HG03196 (cell line): ENCODE measurements at regions not wholly inside any gene's neighbourhood (a gene's known extent, or its start where the extent isn't known, plus 50 kb on each side); places are given as distances from the start of the nearest gene placed in this dataset.

Experiments
- ATAC-seq: cut with Tn5 transposase; IDR thresholded peaks from one replicate; pipeline ENCODE4 v1.9.1; 2021; ENCODE audit not compliant: unreplicated experiment

DNA sequence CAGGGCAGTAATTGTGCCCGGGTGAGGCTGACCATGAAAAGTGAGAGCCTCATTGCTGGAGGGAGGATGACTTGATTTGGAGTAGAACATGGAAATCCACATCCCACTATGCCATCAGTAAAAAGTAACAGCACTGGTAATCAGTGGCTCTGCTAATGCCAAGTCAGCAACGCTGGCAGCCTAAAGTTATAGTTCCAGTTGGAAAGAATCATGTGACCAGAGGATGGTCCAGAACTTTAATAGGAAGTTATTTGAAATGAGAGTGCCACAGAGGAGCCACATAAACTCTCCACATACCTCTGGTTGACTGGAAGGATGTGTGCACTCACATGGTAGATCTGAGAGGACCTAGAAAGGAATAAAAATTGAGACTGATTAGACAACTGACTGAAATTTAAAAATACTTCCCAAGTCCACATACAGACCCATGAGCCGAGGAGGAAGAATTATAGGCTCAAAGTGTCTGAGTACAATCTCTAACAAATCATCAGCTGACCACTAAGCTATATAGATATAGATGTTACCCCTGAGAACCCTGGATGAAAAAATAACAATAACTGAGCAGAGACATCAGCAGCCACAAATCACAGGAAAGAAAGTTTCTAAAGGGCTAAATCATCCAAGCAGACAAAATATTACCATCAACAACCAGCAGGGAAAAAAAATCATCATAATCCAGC, 346.8 kb downstream of the STK39 start:
- no peak for ATAC-seq

- no peak for ATAC-seq
Observed at GRCh38 chr2:167898340-167898739, 349.1 kb downstream of the STK39 start.

DNA sequence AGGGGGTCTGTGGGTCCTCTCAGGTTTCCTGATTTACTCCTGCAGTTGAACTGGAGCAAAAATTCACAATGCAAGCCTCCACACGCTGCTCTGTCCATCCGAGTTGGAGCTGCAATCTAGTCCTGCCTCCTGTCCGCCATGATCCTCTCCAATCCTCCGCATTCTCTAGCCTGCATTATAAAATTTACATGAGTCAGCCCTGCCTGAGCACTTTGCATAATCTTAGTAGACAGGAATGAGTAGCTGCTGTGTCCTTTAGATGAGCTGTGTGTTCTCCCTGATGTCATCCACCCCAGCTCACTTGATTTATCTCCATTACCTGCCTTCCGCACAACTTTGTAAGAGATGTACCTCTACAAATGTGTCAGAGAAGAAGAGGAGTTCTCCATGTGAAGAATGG, 355.6 kb downstream of the STK39 start:
- no peak for ATAC-seq

GRCh38 chr2:167890739-167891138, 356.7 kb downstream of the STK39 start:
- no peak for ATAC-seq

GRCh38 chr2:167880415-167880814, 367.0 kb downstream of the STK39 start:
- ATAC-seq, result no peak

DNA sequence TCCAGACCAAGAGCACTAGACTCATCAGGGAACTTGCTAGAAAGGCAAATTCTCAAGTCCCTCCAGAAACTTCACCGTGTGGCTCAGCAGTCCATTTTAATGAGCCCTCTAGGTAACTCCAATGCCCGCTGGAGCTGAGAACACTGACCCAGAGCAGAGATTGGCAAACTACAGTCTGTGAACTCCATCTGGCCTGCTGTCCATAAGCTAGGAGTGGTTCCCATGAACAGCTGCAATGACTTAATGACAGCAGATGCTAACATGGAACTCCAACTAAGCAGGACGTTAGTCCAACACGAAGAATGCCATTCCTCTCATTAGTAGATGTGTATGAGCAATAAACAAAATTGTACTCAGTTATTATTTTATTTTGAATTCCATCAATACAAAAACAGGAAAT, 371.9 kb downstream of the STK39 start:
- no peak for ATAC-seq

DNA sequence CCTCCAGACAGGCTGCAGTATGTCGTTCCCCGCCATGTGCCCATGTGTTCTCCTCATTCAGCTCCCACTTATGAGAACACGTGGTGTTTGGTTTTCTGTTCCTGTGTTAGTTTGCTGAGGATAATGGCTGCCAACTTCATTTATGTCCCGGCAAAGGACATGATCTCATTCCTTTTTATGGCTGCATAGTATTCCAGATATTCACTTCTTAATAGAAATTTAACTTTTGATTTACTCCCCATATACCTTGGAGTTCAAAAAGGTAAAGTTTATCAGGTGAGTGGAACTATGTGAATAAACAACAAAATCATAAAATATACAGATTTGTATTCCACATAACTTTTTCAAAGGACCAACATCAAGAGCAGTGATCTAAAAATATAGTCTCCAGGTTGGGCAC, 372.6 kb downstream of the STK39 start:
- ATAC-seq, result no peak

DNA sequence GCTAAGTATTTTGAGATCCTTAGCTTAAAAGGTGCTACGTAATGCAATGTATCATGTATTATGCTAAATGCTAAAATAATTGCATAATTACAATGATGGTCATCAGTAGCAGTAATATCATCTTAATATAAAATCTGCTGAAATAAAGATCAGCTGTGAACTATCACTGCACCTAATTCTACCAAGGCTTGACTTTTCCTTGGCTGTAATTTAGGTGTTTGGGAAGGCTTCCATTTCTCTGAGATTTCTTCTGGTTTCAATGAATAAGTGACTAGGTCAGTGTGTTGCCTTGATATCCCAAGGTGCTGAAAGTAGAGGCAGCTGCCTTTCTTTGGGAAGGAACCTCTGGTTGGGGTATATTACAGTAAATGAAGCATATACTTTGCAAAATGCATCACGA, 376.1 kb downstream of the STK39 start:
- ATAC-seq, result no peak

GRCh38 chr2:167869200-167869599, 378.2 kb downstream of the STK39 start:
- no peak for ATAC-seq

DNA sequence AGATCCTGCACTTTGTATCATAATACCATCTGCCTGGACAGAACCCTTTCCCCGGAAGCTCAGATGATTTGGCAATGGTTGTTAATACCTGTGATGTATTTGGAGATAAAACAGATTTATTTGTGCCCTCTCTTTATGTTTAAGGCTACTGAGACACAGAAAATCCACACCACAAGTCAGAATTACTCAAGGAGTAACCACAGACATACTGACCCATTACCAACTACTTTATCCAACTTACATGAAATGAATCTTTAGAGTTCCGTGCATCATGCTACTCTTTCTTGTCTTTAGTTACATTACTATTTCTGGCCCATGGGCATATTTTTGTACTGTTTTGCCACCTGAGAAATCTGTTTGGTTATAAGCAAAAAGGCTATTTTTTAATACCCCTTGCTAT, 384.0 kb downstream of the STK39 start:
- ATAC-seq, result no peak

DNA sequence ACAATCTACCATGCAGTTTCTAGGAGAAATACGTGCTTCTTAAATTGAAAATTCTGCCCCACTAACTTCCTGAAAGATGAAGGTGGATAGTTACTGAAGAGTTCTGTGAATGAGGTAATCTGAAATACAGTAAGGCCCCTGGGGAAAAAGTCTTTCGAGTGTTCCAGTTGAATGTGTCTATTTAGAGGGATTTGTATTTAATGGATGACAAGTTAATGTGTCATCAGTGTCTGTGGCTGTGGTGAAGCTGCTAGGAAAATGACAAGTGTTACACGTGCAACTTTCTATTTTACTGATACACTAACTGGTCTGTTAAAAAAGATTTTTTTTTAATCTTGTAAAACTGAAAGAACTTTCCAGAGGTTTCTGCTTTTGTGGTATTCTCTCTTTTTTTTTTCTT, 384.6 kb downstream of the STK39 start:
- ATAC-seq, result peak; percentile 75

- peak; percentile 15 for ATAC-seq
Observed at GRCh38 chr2:167862296-167862695, 385.1 kb downstream of the STK39 start.

- no peak for ATAC-seq
Observed at GRCh38 chr2:167861574-167862193, 385.7 kb downstream of the STK39 start.

DNA sequence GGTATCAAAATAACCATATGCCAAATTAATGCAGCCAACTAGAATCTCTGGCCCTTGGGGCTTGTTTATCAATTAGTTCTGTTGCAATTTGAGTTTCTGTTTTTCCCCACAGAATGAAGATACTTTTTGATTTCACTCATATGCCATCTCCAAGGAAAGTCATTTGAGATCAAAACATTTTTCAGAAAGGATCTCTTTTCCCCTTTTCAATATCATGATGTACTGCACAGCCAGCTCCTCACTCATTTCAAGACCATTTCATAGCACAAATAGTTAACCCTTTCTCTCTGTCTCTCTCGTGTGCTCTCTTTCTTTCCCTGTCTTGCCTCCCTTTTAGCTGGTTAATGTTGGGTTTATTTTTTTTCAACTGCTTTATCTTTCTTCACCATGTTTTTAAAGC, 387.3 kb downstream of the STK39 start:
- ATAC-seq, result no peak

DNA sequence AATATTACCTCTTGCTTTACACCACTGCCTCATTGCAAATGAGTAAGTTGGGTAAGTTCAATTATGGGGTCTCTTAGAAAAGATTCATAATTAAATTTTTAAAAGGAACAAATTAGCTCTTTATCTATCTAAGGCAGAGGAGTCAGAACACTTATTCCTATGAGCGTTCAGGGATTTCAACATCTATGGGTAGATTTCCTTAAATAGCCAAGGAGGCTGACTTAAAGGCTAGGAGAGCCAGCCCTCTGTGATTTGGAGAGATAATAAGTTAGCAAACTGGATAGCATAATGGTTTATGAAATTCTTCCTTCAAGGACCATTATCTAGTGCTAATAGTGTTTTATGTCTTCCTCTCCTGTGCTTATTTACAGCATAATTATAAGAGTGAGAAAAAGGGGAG, 387.7 kb downstream of the STK39 start:
- no peak for ATAC-seq

- ATAC-seq, result no peak
Observed at GRCh38 chr2:167858086-167858485, 389.3 kb downstream of the STK39 start.

- ATAC-seq, result no peak
Observed at GRCh38 chr2:167857416-167857815, 390.0 kb downstream of the STK39 start.

GRCh38 chr2:167856190-167856589, 391.2 kb downstream of the STK39 start:
- no peak for ATAC-seq

DNA sequence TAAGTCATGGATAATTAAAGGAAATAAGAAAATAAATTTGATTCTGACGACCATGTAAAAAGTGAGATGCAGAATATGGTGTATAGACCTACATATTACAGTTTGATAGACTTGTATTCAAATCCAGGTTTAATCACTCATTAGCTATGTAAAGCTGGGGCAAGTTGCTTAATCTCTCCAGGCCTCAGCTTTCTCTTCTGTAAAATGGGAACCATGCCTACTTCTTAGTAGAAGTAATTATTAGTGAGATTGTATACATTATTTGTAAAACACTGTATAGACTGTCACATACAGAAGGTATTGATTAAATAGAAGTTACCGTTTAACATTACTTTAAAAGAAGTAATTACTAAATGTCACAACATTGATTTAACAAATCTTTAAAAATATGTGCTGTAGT, 392.2 kb downstream of the STK39 start:
- no peak for ATAC-seq

DNA sequence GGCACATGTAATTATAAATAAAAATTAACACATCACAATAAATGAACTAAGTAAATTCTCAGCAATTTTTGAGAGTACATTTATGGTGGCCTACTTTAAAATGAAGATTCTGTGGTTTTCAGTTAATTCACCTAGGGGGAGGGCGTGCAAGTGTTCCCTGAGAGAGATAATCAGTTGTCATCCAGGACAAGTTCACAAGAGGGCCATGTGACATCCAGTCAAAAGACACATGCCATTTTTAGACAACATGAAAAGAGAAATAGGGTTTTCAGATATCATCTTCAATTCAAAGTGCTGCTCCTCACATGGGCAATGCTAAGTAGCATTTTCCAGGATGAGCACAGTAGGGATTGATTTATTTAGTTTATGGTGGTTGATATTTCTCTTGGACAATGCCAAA, 393.7 kb downstream of the STK39 start:
- no peak for ATAC-seq

DNA sequence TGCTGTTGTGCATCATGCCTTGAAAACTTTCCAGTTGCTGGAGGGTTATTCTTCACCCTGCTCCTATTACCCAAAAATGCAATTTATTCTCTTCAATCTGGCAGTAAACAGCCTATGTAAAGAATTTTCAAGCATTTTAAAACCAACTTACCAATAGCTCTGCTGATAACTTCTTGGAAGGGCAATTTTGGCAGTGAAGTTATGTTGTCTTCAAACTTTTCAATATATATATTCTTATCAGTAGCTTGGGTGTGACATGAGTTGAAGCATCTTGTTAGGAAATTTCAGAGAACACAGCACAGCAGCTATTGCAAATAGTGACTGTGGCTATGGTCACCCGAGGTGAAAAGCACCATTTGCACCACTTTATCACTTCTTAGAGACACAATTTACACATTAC, 395.5 kb downstream of the STK39 start:
- no peak for ATAC-seq

- ATAC-seq, result no peak
Observed at GRCh38 chr2:167851323-167851860, 396.0 kb downstream of the STK39 start.
